ENCODE measurements at regions not wholly inside any gene's neighbourhood (a gene's known extent, or its start where the extent isn't known, plus 50 kb on each side); places are given as distances from the start of the nearest gene placed in this dataset.
"Not testable (repeated sequence)": the region's sequence is repeated elsewhere in the genome, so short reads cannot be mapped to it uniquely, and the experiment has no call there.

DNA sequence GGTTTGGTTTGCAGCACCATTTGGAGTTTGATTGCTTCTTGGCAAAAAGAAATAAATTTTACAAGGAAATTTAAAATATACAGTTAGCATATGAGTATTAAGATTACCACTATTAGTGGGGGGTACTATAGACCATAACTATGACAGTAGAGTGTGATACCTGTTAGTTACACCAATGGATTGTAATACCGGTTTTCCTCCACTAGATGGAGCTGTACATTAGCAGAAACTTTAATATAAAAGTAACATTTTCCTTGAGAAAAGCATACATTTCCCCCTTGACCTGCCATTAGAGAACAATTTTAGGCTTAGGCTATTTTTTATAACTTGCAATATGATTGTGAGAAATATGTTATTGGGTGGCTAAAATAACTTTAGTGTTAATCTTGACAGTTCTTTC, 163.9 kb upstream of the TGIF2LX start:
- H3K36me3 ChIP-seq (replicated peaks); DNase-seq; H3K27me3 ChIP-seq (replicated peaks); H3K27ac ChIP-seq; H3K4me3 ChIP-seq (ENCODE audit: low read depth, low read length); in situ Hi-C loops (cut with HindIII; ENCODE audit: low pct_ligation_motif_present, low sequenced_read_pairs): not testable (repeated sequence)
- TF ChIP-seq, protein P1, sequence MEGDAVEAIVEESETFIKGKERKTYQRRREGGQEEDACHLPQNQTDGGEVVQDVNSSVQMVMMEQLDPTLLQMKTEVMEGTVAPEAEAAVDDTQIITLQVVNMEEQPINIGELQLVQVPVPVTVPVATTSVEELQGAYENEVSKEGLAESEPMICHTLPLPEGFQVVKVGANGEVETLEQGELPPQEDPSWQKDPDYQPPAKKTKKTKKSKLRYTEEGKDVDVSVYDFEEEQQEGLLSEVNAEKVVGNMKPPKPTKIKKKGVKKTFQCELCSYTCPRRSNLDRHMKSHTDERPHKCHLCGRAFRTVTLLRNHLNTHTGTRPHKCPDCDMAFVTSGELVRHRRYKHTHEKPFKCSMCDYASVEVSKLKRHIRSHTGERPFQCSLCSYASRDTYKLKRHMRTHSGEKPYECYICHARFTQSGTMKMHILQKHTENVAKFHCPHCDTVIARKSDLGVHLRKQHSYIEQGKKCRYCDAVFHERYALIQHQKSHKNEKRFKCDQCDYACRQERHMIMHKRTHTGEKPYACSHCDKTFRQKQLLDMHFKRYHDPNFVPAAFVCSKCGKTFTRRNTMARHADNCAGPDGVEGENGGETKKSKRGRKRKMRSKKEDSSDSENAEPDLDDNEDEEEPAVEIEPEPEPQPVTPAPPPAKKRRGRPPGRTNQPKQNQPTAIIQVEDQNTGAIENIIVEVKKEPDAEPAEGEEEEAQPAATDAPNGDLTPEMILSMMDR (IDR thresholded peaks at IDR 0.05; ENCODE audit: low read depth, low read length, missing control alignments): peak; percentile 25

DNA sequence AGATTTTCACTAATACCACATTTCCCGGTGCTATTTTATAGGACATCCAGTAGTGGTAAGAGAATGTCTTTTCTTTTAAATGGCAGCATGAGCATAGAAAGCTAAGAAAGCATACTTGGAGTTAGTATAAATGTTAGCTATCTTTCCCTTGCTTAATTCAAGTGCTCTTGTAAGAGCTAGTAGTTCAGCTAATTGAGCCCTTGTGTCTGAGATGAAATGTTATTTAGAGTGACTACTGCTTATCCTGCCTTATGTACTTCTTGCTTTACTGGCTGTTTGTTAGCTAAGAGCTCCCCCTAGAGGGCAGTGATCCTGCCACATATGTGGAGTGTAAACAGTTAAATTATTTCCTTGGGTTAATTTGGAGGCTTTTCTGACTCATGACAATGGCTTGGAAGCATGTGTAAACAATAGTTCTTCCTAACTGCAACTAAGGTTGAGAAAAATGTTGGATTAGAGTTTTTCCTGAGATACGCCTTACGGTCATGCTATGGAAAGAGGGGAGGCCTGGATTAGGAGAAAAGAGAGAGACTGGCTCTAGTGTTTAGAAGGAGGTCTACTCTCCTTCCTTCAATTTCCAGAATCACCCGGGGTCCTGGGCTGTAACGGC, 162.5 kb upstream of the TGIF2LX start:
- in situ Hi-C loops (cut with HindIII; ENCODE audit: low pct_ligation_motif_present, low sequenced_read_pairs); H3K36me3 ChIP-seq (replicated peaks); DNase-seq; H3K4me3 ChIP-seq (ENCODE audit: low read depth, low read length); H3K27me3 ChIP-seq (replicated peaks); H3K27ac ChIP-seq: not testable (repeated sequence)

DNA sequence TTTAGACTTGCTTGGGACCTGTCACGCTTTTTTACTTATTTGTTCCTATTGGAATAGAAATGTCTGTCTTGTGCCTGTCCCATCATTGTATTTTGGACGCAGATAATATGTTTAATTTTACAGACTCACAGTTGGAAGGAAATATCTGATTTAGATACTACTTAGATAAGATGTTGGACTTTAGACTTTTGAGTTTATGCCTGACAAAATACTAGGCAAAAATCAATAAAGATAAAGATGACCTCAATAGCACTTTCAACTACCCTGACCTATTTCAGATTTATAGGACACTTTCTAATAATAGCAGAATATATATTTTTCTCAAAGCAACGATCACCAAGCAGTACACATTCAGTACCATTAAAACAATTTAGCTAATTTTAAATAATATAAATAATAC, 150.1 kb upstream of the TGIF2LX start:
- H3K4me3 ChIP-seq (ENCODE audit: low read depth, low read length); H3K27ac ChIP-seq; in situ Hi-C loops (cut with HindIII; ENCODE audit: low pct_ligation_motif_present, low sequenced_read_pairs); H3K36me3 ChIP-seq (replicated peaks); DNase-seq; H3K27me3 ChIP-seq (replicated peaks): not testable (repeated sequence)

DNA sequence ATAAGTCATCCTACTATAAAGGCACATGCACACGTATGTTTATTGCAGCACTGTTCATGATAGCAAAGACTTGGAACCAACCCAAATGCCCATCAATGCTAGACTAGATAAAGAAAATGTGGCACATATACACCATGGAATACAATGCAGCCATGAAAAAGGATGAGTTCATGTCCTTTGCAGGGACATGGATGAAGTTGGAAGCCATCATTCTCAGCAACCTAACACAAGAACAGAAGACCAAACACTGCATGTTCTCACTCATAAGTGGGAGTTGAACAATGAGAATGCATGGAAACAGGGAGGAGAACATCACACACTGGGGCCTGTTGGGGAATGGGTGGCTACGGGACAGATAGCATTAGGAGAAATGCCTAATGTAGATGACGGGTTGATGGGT, 110.3 kb upstream of the TGIF2LX start:
- DNase-seq; H3K27me3 ChIP-seq (replicated peaks); H3K36me3 ChIP-seq (replicated peaks); H3K4me3 ChIP-seq (ENCODE audit: low read depth, low read length); in situ Hi-C loops (cut with HindIII; ENCODE audit: low pct_ligation_motif_present, low sequenced_read_pairs); H3K27ac ChIP-seq: not testable (repeated sequence)

DNA sequence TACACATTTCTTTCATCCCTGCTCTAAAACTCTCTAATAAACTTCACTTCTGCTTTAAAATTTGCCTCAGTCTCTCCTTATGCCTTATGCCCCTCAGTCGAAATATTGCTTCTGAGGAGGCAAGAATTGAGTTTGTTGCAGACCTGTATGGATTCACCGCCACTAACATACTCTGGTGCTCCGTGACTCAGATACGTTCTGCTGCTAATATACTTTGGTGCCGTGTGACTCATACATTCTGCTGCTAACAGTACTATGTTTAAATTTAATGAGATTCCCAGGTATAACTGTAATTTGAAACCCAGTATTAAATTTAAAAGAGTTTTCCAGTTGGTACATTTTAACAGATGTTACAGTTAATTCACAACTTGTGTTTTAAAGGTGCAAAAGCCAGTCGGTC, 82.0 kb upstream of the TGIF2LX start:
- DNase-seq; in situ Hi-C loops (cut with HindIII; ENCODE audit: low pct_ligation_motif_present, low sequenced_read_pairs); H3K27ac ChIP-seq; H3K4me3 ChIP-seq (ENCODE audit: low read depth, low read length); H3K27me3 ChIP-seq (replicated peaks); H3K36me3 ChIP-seq (replicated peaks): not testable (repeated sequence)

DNA sequence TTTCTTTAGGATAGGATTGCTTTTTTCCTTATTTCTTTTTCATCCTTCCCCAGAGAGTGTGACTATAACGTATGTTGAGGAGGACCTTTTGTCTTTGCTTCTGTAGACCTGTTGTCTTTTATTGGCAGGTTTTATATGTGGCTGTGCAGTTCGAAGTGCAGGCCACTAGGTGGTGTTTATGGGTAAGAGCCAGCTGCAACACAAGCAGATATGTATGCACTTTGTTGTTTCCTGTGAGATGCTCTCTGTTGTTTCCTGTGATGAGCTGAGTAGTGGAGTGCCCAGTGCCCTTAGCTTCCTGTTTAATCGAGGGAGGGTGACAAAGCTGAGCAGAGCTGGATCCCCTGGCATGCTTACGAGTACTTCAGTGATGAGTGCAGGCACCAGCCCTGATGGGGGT, 50.0 kb upstream of the TGIF2LX start:
- TF ChIP-seq, protein P1 (IDR thresholded peaks at IDR 0.05; ENCODE audit: low read depth, low read length, missing control alignments): peak; percentile 12
- H3K36me3 ChIP-seq (replicated peaks); in situ Hi-C loops (cut with HindIII; ENCODE audit: low pct_ligation_motif_present, low sequenced_read_pairs); H3K4me3 ChIP-seq (ENCODE audit: low read depth, low read length); H3K27ac ChIP-seq; H3K27me3 ChIP-seq (replicated peaks); DNase-seq: not testable (repeated sequence)
